B cell (primary cell): ENCODE measurements at regions not wholly inside any gene's neighbourhood (a gene's known extent, or its start where the extent isn't known, plus 50 kb on each side); places are given as distances from the start of the nearest gene placed in this dataset.

Experiments used
- ATAC-seq: fragments of 200-7000 bp; cut with Tn5 transposase; one replicate; pipeline ENCODE4 v1.10.0; 2021; ENCODE audit warnings: low read depth, mild to moderate bottlenecking, moderate number of reproducible peaks, moderate library complexity
- CTCF ChIA-PET: fragments of 350-600 bp; sonication (Branson Sonifier 250); formaldehyde crosslinking; loops from one replicate; lab custom pipeline; 2021; ENCODE audit warnings: antibody characterized with exemption, inconsistent platforms; lab: Charles Lee
- POLR2A ChIA-PET: fragments of 350-600 bp; sonication (Branson Sonifier 250); formaldehyde crosslinking; loops from one replicate; lab custom pipeline; 2021; ENCODE audit warnings: antibody characterized with exemption; lab: Charles Lee
- DNase-seq: peaks from one replicate; pipeline ENCODE4 v3.0.0; 2013
- H2AFZ ChIP-seq: 2 replicates; pipeline ENCODE4 v1.6.1; 2012; ENCODE audit warnings: mild to moderate bottlenecking, low read depth, low read length; ENCODE audit not compliant: insufficient read depth, poor library complexity, severe bottlenecking
- H3K27ac ChIP-seq, 2 donors: 1 replicate in 1 of 2; 2 replicates in 1 of 2; pipeline ENCODE4 v1.5.1; 2012 to 2013; ENCODE audit warnings: low read length in 2 of 2, mild to moderate bottlenecking in 2 of 2, moderate library complexity in 1 of 2
- H3K27me3 ChIP-seq, 4 experiments: fragments of 200-600 bp in 1 of 4; sonication (generic) in 1 of 4; replicated peaks in 1 of 4; 1 replicate in 2 of 4; 2 replicates in 2 of 4; pipeline versions ENCODE4 v1.6.1 to v1.7.0; 2013 to 2016; ENCODE audit warnings: low read length in 3 of 4, mild to moderate bottlenecking in 2 of 4, mixed read lengths in 1 of 4, moderate library complexity in 1 of 4; ENCODE audit not compliant: insufficient read depth in 4 of 4, control insufficient read depth in 3 of 4; ENCODE audit errors: control extremely low read depth in 1 of 4
- H3K36me3 ChIP-seq, 2 experiments: replicated peaks in 1 of 2; 1 replicate in 1 of 2; 2 replicates in 1 of 2; pipeline versions ENCODE4 v1.6.1 to v1.7.1; 2013; ENCODE audit warnings: low read length in 1 of 2; ENCODE audit not compliant: insufficient read depth in 2 of 2, control insufficient read depth in 1 of 2; ENCODE audit errors: control extremely low read depth in 1 of 2, extremely low read depth in 1 of 2
- H3K4me1 ChIP-seq, 2 donors: fragments of 200-600 bp in 1 of 2; sonication (generic) in 1 of 2; 1 replicate in 1 of 2; 2 replicates in 1 of 2; pipeline versions ENCODE4 v1.5.1 to v1.6.1; 2013 to 2017; ENCODE audit warnings: low read length in 2 of 2; ENCODE audit not compliant: control insufficient read depth in 2 of 2, insufficient read depth in 2 of 2
- H3K4me2 ChIP-seq: replicated peaks from 2 replicates; pipeline ENCODE3; 2012; ENCODE audit warnings: mild to moderate bottlenecking, low read depth, low read length; ENCODE audit not compliant: poor library complexity, severe bottlenecking
- H3K4me3 ChIP-seq, 5 experiments: fragments of 200-600 bp in 1 of 5; sonication (generic) in 1 of 5; 1 replicate in 3 of 5; 2 replicates in 2 of 5; pipeline versions ENCODE4 v1.5.1 to v1.7.0; 2011 to 2016; ENCODE audit warnings: low read length in 4 of 5, mild to moderate bottlenecking in 4 of 5, low read depth in 2 of 5, control low read depth in 1 of 5, moderate library complexity in 1 of 5; ENCODE audit not compliant: insufficient read depth in 1 of 5; ENCODE audit errors: control extremely low read depth in 1 of 5, extremely low read depth in 1 of 5
- H3K79me2 ChIP-seq: fragments of 200-600 bp; sonication (generic); one replicate; pipeline ENCODE4 v1.6.0; 2016; ENCODE audit warnings: low read length; ENCODE audit not compliant: control insufficient read depth, insufficient read depth
- H3K9ac ChIP-seq: fragments of 200-600 bp; sonication (generic); 2 replicates; pipeline ENCODE4 v1.6.1; 2017; ENCODE audit warnings: mild to moderate bottlenecking, low read length, moderate library complexity
- H3K9me3 ChIP-seq, 3 donors: one replicate each; pipeline versions ENCODE4 v1.6.1 to v1.7.1; 2013; ENCODE audit warnings: low read length in 2 of 3; ENCODE audit not compliant: control insufficient read depth in 2 of 3, insufficient read depth in 1 of 3; ENCODE audit errors: control extremely low read depth in 1 of 3
- H4K20me1 ChIP-seq: 2 replicates; pipeline ENCODE4 v1.6.0; 2012; ENCODE audit warnings: mild to moderate bottlenecking, low read length; ENCODE audit not compliant: insufficient read depth, control insufficient read depth, poor library complexity, severe bottlenecking
- H3K27ac Mint-ChIP-seq: one replicate; pipeline ENCODE4 v1.8.0; 2021; ENCODE audit warnings: mixed read lengths
- H3K27me3 Mint-ChIP-seq: one replicate; pipeline ENCODE4 v1.8.0; 2021; ENCODE audit warnings: mixed read lengths
- H3K4me1 Mint-ChIP-seq: one replicate; pipeline ENCODE4 v1.8.0; 2021; ENCODE audit warnings: mixed read lengths
- H3K4me3 Mint-ChIP-seq: one replicate; pipeline ENCODE4 v1.8.0; 2021; ENCODE audit warnings: mixed read lengths
- H3K9me3 Mint-ChIP-seq: one replicate; pipeline ENCODE4 v1.8.0; 2022; ENCODE audit warnings: mixed read lengths; ENCODE audit not compliant: insufficient read depth
- EZH2 ChIP-seq: IDR thresholded peaks from 2 replicates; pipeline ENCODE4 v1.6.1; 2012; ENCODE audit warnings: borderline replicate concordance, low read depth, mild to moderate bottlenecking, moderate library complexity, low read length; ENCODE audit not compliant: insufficient read depth, poor library complexity, severe bottlenecking
- WGBS: methylation state at CpG from one replicate; pipeline ENCODE4 v1.1.5; 2013; ENCODE audit warnings: missing lambda C conversion rate; ENCODE audit not compliant: insufficient coverage; 5-methylcytosine and 5-hydroxymethylcytosine counted together
- intact Hi-C: fragments of 100-400 bp; cut with micrococcal nuclease; formaldehyde crosslinking; loops from one replicate; pipeline ENCODE4 v1.10.0; 2022
- TF ChIP-seq, protein P1 (sequence below): fragments of 200-600 bp; IDR thresholded peaks from one replicate; pipeline ENCODE4 v1.8.0; 2022; ENCODE audit warnings: antibody characterized with exemption, mild to moderate bottlenecking

DNA sequence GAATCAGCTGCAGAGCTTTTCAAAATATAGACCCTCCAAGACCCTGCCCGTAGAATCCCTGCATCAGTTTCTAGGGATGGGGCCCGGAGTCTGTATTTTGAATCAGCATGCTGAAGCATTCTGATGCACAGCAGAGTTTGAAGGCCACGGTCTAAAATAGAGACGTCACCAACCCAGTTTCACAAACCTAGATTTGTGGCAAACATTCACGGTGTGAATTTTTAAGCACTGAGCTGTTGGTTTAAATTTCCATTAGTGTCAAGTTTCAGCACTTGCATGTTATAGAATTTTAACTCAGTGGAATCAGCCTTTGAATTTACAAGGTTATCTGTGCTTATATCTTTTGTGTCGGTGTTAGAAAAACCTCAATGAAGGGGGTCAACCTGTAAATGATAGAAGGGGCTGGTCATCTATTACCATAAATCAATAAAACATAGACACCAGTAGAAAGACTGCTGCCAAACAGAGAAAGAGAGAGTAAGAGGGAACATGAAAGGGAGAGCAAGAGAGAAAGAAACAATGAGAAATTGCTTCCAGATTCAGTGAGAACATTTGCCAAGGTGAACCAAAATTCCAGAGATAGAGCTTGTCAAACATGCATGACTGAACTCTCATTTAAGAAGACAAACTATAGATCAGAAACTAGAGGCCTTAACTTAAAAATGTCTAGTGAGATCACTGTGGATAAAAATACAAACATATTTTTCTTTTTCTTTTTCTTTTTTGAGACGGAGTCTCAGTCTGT lies 414.9 kb downstream of the ZSWIM6 start:
- ChIA-PET CTCF (no interaction called here), POLR2A (no interaction called here)
- Histone ChIP-seq H3K27ac (no peak overlapping the region), H4K20me1 (no peaks in the 10 kb centered on the region), H3K79me2 (no peaks in the 10 kb centered on the region), H3K36me3 (no peaks in the 10 kb centered on the region), H3K4me2 (no peak overlapping the region), H3K4me3 (no peak overlapping the region), H3K9me3 (peaks cover 0 to 3% (median 0%) of the 10 kb centered on the region in 3 donors), H3K4me1 (no peaks in the 10 kb centered on the region), H2AFZ (no peak overlapping the region), H3K27me3 (no peaks in the 10 kb centered on the region), H3K9ac (no peak overlapping the region)
- DNase-seq (no peak), ATAC-seq (no peak)
- H3K27me3 Mint-ChIP-seq, result no peaks in the 10 kb centered on the region
- H3K9me3 Mint-ChIP-seq, result no peaks in the 10 kb centered on the region
- H3K4me1 Mint-ChIP-seq, result no peaks in the 10 kb centered on the region
- H3K4me3 Mint-ChIP-seq, result no peak overlapping the region
- TF ChIP-seq EZH2, result no peak
- TF ChIP-seq, protein P1, sequence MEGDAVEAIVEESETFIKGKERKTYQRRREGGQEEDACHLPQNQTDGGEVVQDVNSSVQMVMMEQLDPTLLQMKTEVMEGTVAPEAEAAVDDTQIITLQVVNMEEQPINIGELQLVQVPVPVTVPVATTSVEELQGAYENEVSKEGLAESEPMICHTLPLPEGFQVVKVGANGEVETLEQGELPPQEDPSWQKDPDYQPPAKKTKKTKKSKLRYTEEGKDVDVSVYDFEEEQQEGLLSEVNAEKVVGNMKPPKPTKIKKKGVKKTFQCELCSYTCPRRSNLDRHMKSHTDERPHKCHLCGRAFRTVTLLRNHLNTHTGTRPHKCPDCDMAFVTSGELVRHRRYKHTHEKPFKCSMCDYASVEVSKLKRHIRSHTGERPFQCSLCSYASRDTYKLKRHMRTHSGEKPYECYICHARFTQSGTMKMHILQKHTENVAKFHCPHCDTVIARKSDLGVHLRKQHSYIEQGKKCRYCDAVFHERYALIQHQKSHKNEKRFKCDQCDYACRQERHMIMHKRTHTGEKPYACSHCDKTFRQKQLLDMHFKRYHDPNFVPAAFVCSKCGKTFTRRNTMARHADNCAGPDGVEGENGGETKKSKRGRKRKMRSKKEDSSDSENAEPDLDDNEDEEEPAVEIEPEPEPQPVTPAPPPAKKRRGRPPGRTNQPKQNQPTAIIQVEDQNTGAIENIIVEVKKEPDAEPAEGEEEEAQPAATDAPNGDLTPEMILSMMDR, result no peak
- no peak overlapping the region for H3K27ac Mint-ChIP-seq
- intact Hi-C loops, result no loop called here
- WGBS, result 85% methylated on average over 5 of the region's 7 CpGs

DNA sequence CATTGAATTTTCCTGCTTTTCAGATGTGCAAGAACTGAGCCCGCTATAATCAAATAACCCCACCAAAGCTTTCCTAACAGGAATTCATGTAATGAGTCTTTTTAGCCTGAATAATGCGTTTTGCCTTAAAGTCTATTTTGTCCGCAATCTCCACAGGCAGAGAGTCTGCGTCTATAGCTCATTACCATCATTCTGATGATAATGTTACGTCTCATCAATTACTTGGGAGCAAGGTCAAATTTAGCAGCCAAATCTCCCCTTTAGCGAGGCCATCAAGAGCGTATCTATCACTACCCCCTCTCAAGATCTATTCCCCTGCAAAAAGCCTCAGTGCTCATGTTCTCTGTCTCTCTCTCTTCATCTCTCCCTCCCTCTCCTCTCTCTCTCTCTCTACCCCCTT lies 416.1 kb downstream of the ZSWIM6 start:
- Mint-ChIP-seq H3K4me1 (no peaks in the 10 kb centered on the region), H3K27ac (no peak overlapping the region), H3K27me3 (no peaks in the 10 kb centered on the region), H3K4me3 (no peak overlapping the region), H3K9me3 (no peaks in the 10 kb centered on the region)
- Histone ChIP-seq H3K27me3 (no peaks in the 10 kb centered on the region), H3K79me2 (no peaks in the 10 kb centered on the region), H3K27ac (no peak overlapping the region), H4K20me1 (no peaks in the 10 kb centered on the region), H3K4me1 (no peaks in the 10 kb centered on the region), H3K4me3 (no peak overlapping the region), H3K4me2 (no peak overlapping the region), H3K9me3 (peaks cover 0 to 3% (median 0%) of the 10 kb centered on the region in 3 donors), H3K9ac (no peak overlapping the region), H2AFZ (no peak overlapping the region), H3K36me3 (no peaks in the 10 kb centered on the region)
- CTCF ChIA-PET, result no interaction called here
- ATAC-seq (no peak), DNase-seq (no peak)
- no peak for TF ChIP-seq EZH2
- TF ChIP-seq, protein P1, result no peak
- intact Hi-C loops, result no loop called here
- POLR2A ChIA-PET, result no interaction called here
- 94% methylated on average over 7 of the region's 7 CpGs for WGBS
